GM21528 (cell line): ENCODE measurements at regions not wholly inside any gene's neighbourhood (a gene's known extent, or its start where the extent isn't known, plus 50 kb on each side); places are given as distances from the start of the nearest gene placed in this dataset.

ENCODE experiments used
- ATAC-seq: cut with Tn5 transposase; IDR thresholded peaks from one replicate; pipeline ENCODE4 v1.9.1; 2021; ENCODE audit warnings: mild to moderate bottlenecking, moderate library complexity; ENCODE audit not compliant: unreplicated experiment, low FRiP score

DNA sequence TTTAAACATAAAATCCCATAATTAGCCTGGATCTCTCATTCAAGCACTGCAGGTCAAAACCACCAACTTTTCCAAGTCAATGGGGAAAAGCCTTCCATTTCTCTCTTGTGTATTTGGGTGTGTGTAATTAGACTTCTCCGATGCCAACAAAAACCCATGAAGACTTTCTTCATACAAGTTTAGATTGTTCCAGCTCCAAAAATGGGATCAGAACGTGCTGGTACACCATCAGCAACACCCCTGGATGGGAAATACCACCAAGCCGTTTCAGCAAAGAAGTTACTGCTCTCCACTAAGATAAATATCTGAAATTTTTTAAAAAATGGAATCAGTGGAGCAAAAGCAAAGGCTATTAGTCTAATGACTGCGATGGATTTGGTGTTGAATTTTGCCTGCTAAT, 837.3 kb upstream of the SOX9 start:
- no peak for ATAC-seq

DNA sequence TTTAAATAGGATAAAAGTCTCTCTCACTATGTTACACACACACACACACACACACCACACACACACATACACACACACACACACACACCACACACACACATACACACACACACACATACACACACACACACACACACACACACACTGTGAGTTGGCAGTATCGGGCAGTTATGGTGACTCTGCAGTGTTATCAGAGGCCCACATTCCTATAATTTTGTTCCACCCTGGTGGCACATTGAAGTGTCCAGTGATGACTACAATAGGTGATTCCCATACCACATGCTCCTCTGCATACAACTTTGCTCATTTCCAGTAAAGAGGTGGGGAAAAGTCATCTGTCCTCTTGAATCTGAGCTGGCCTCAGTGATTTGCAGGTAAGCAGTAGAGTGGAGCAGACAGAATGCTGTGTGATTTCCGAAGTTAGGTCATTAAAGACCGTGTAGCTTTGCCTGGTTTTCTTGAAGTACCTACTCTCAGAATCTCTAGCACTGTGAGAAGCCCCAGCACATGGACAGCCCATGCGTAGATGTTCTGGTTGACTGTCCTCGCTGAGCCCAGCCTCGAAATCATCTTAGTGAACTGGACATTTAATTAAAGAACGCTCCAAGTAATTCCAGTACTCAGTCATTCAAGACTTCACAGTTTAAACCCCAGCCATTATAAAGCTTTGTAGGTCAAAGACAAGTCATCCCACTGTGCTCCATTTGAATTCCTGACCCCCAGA, 836.6 kb upstream of the SOX9 start:
- no peak for ATAC-seq

DNA sequence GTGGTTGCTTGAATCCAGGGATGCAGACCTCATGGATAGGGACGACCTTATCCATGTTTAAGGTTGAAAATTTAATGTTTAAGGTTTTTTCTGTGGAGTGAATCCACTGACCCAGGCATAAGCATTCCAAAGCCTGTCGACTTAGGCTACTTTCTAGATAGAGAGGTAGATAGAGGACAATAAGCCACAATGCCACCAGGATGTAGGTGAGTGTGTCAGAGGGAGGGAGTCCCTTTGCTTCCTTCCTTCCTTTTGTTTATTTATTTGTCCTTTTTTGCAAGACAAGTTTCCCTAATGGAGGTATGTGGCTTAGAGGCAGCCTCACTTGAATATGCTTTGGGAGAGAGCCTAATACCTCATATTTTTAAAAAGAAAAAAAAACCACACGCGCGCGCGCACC, 834.2 kb upstream of the SOX9 start:
- ATAC-seq = no peak

DNA sequence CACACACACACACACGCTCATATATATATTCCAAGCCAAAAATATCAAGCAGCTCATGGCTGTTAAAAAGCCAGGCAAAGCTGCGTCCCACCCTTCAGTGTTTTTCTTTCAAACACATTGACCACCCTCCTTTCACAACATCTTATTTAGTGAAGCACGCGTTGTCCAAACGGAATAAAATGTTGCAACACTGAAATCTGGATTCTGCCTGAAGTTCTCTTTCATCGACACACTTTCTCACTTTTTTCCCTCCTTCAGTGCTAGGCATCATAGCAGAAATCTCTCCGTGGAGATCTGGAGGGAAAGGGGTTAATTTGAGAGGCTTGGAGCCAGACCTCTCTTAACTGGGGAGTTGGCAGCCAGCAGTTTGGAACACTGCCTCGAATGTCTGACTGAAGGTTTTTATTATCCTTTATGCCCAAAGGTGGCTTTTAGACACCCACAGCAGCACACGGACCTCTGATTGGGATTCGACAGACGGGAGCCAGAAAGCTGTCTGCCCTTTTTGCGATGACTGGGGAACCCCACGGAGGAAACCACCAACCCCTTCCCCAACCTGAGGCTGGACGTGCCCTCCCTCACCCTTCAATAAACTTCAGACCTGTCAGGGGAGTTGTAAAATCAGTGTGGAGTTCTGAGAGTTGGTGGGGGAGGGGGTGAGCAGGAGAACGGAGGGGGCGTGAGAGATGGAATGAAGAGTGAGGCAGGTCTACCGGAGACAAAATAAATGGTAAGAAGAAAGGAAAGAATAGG, 833.6 kb upstream of the SOX9 start:
- ATAC-seq = no peak

DNA sequence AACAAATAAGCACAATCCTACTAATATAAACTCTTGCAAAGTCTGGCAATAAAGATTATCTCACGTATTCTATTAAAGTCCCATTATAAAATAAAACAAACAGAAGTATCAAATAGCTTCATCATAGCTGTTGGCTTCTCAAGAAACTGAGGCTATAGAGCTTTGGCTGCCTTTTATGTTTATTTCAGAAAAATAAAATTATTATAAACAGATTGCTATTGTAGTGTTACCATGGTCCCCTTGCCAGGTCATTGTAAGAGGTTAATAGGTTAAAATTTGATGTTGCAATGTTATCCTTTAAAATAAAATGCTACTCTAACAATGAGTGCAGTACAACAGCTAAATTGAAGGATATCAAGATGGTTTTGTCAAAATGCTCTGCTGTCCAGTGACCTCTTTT, 828.8 kb upstream of the SOX9 start:
- no peak for ATAC-seq

DNA sequence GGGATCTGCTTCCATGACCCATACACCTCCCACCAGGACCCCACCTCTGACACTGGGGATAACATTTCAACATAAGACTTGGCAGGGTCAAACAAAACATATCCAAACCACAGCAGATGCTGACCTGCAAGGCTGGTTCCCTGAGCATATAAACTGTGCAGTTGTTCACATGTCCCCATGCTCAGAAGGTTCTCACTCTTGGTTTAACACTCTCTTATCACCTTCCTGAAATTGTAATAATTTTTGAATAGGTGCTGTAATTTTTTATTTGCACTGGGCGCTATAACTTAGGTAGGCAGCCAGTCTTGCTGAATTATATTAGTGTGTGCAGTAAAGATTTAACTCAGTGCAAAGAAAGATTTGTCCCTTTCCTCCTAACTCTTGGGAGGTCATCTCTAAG, 824.8 kb upstream of the SOX9 start:
- ATAC-seq = no peak

DNA sequence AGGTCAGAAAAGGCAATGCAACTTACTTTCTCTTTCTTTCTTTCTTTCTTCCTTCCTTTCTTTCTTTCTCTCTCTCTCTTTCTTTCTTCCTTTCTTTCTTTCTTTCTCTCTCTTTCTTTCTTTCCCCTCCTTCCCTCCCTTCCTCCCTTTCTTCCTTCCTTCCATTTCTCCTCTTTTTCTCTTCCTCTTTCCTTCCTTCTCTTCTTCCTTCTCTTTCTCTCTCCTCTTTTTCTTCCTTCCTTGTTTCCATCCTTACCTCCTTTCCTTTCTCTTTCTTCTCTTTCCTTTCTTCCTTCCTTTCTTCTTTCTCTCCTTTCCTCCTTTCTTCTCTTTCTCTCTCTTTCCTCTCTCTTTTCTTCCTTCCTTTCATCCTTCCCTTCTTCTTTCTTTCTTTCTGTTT, 819.8 kb upstream of the SOX9 start:
- no peak for ATAC-seq

DNA sequence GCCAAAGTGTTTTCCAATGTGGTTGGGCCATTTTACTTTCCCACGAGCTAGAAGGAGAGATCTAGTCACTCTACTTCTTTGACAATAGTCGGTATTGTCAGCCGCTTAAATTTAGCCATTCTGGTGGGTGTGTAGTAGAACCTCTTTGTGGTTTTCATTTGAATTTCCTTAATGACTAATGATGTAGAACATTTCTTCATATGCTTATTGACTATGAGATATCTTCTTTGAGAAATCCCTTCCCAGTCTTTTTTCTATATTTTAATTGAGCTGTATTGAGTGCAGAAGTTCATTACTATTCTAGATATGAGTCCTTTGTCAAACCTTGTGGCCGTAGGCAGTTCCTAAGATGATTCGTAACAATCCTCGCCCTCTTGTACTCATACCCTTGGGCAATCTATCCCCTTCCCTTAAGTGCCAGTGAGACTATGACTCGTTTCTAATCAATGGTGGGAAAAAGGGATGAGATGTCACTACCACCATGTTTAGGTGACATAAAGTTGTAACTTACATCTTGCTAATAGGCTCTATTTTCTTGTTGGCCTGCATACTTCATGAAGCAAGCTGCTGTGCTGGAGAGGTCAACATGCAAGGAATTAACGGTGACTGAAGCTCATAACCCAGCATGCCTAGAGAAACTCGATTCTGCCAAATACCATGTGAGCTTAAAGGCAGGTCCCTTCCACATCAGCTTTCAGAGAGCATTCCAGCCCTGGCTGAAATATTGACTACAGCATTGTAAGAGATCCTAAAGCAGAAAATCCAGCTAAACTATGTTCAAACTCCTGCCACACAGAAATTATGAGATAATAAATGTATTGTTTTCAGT, 817.9 kb upstream of the SOX9 start:
- ATAC-seq = no peak

DNA sequence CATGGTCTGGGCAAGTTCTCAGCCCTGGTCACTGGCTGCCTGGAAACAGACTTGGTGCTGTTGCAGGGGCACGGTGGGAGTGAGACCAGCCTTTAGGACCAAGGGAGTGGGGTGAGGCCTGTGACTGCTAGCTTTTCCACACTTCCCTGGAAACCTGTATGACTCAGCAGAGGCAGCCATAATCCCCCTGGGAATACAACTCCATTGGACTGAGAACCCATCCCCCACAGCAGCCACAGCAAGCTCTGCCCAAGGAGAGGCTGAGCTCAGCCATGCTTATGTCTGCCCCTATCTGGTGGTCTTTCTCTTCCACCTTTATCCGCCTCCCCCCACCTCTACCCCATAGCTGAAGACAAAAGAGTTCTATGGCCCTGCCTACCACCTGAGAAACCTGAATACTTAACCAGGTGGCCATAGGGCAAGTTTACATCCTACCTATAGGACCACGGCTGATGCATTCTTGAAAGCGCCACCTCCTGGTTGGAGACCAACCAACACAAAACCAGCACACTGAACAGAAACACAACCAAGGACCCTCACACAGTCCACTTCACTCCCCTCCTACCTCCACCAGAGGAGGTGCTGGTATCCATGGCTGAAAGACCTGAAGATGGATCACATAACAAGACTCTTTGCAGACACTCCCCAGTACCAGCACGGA, 816.2 kb upstream of the SOX9 start:
- ATAC-seq = no peak

DNA sequence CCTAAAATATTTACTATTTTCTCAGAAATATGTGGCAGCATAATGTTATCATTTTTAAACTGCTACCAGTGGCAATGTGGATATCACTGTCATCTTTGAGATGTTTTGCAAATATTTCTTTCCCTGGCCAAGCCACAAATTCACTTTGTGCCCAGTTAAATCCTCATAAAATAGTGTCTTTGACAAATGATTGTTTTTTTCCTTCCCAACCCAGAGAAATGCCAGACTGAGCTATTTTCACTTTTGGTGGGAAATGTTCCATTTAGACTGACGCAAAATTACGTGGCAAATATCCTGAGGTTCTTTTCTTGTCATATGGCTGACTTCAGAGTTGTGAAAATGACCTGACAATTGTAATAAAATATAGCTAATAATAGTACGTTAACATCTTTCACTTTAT, 807.0 kb upstream of the SOX9 start:
- no peak for ATAC-seq

DNA sequence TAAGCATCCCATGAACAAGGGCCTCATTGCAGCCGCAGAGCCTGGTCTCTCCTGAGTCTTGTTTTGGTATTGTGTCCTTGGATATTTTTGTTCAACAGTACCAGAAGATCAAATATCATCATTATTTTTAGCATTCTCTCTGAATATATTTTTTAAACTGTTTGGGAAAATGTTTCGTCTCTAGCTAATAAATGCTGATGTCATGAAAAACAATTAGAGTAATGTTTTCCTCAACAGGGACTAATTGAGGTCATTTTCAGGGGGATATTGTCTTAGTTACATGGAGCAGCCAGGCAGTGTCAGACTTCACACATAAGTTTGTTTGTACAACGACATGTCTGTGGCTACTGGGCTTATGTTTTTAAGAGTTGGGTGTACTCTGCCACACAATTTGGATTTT, 805.3 kb upstream of the SOX9 start:
- ATAC-seq = no peak

DNA sequence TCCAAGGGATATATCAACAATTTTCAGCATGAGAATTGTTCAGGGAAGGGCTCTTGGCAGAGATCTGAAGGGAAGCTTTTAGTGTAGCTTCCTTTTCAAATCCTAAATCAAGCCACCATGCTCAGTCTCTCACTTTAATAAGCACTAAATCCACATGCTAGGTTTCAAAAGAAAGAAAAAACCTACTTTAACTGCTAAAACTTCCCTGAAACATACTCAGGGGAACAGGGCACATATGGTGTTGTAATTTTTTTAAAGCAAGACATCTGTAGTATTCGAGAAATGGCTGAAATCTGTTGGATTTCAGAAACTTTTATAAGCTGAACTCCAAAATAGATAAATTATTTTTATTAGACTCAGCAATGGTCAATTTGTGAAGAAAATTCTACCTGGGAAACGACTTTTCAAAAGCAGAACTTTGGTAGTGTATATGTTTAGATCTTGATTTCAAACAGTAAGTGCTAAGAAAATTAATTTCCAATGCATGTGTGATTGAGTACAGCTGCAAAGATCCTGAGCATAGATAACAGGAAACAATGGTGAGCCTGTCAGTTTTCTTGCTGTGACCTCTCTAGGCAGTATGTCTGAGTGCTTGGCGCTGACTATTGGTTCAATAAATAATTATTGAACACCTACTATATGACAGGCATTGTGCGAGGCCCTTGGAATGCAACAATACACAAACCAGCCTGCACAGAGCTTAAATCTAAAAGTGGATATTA, 804.5 kb upstream of the SOX9 start:
- no peak for ATAC-seq

DNA sequence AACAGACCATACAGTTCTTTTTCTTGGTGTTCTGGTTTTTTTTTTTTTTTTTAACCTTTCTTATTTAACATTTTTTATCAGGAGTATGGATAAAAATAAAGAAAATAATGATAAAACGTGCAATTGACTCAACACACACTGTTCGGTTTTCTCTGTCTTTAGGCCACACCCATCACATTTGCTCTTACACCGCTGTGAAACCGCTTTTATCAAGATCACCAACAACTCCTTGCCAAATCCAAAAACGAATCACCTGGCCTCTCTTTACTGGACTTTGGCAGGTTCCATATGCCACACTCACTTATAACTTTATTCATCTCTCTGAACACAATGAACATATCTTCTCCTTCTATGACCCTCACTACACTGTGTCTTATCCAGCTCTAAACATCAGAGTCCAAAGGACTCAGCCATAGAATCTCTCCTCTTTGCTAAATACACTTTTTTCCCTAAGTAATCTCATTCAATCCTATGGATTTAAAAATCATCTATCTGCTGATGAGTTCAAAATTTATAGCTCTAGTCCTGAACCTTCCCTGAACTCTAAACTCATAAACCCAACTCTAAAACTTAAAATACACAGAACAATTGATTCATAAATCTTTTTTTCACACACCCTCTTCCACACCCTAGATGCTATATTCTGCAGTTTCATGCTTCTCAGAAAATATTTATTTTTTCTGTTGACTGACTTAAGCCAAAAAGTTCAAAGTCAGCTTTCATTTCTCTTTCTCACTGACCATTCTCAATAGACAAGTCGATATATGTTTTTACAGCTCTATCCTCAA, 800.6 kb upstream of the SOX9 start:
- ATAC-seq = no peak

DNA sequence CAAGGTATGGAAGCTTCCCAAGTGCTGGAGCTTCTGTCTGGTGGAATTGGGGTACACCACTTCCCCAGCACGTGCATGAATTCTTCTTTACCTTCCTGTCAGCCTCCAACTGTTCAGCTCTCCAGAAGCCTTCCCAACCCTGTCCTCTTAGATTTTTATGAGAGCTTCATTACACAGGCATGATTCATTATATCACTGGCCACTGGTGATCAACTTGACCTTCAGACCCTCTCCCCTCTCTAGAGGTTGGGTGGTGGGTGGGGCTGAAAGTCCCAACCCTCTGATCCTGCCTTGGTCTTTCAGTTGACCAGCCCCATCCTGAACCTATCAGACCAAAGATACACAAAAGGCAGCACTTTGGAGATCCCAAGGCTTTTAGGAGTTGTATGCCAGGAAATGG, 795.7 kb upstream of the SOX9 start:
- ATAC-seq = no peak

DNA sequence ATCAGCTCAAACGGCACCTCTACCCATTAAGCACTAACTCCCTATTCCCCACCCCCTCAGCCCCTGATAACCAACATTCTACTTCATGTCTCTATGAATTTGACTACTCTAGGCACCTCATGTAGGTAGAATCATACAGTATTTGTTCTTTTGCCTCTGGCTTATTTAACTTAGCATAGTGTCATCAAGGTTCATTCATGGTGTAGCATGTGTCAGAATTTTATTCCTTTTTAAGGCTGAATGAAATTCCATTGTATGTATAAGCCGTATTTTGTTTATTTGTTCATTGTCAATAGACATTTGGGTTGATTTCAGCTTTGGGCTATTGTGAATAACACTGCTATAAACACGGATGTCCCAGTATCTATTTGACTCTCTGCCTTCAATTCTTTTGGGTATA, 794.9 kb upstream of the SOX9 start:
- ATAC-seq = no peak

DNA sequence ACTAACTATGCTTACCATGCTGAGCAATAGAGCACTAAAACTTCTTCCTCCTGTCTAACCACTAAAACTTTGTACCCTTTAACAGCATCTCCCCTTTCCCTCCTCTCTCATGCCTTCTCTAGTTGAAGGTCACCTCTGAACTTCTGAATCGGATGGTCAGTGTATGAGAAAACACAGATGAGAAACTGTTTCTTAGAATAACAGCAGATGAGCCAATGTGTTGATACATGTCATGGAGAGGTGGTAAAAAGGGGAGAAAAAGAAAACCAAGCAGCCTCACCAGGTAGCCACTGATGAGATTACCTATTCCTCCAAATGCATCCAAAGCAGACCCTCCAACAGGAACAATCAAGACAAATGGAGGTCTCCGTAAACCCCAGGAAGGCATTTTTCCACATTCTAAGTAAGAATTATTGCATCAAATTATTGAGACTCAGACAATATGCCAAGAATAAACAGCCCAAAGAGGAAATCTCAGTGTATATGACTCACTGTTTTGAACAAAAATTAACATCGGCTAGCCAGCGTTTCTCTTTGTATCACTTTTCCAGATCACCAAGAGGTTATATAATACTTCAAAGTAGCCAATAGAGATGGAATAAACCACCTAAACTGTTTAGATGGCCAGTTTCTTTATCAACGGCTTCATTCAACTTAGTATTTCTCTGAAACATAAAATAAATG, 793.3 kb upstream of the SOX9 start:
- no peak for ATAC-seq

DNA sequence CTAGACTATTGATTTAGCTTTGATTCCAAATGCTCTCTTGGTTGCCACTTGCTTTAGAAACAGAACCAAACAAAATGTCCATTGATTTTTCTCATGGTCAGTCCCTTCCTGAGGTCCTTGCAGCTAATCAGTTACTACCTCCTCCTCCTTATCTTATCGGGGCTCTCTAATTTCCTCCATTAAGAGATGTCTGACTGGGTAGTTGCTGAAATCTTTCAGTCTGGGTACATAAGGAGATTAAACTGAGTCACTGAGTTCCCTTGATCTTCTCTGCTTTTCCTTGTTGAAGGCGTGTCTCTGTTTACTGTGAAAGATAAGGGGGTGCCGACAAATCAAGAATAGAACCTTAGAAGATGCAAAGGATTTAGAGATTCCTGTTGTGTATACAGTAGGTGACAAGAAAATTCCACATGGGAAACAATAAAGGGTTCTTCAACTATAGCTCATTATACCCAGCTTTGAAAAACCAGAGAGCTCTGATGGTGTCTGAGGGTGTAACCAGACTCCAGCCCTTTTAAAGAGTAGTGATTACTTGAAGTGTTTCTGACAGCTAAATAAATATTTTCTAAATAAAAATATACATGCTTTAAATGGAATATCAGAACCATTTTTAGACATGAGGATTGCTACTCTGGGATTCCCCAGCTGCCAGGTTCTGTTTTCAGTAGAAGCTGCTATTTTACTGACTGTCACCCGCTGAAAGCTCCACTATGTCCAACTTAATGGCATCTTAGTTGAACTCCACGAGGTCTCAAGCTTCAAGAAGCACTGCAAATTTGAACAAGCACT, 791.3 kb upstream of the SOX9 start:
- no peak for ATAC-seq

DNA sequence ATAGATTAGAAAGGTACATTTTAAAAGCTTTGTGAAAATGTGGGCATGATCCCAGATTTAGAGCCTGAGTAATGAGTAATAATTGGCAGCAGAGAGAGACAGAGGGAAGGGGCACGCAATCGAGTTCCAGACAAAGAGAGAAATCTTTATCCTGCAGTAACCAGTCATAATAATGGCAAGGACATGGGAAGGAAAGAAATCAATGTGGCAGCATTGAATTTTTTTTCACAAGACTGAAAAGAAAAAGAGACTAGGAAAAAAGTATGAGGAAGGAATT, 790.8 kb upstream of the SOX9 start:
- ATAC-seq = no peak
